ENCODE measurements at regions not wholly inside any gene's neighbourhood (a gene's known extent, or its start where the extent isn't known, plus 50 kb on each side); places are given as distances from the start of the nearest gene placed in this dataset.
"Not testable (repeated sequence)": the region's sequence is repeated elsewhere in the genome, so short reads cannot be mapped to it uniquely, and the experiment has no call there.

DNA sequence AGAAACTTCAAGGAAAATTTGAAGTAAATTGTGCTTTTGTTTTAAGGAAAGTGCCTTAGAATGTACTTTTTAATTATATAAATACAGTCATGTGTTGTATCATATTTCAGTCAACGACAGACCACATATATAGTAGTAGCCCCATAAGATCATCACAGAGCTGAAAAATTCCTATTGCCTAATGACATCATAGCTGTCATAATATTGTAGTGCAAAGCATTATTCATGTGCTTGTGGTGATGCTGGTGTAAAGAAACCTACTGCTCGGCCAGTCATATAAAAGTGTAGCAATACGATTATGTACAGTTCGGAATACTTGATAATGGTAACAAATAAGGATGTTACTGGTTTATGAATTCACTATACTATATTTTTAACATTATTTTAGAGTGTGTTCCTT lies 198.9 kb upstream of the SLC16A7 start:
- H3K4me1 ChIP-seq (ENCODE audit: insufficient read depth, low read length), result no peaks in the 10 kb centered on the region
- H3K4me3 ChIP-seq (ENCODE audit: low read length), result no peak overlapping the region
- H3K27ac ChIP-seq (ENCODE audit: low read depth in 1 of 2, low read length in 2 of 2), result no peak overlapping the region
- no peaks in the 10 kb centered on the region for H3K9me3 ChIP-seq (ENCODE audit: control insufficient read depth in 1 of 2, insufficient read depth in 1 of 2, low read length in 2 of 2)
- Mint-ChIP-seq H3K4me1 (ENCODE audit: low read depth) (no peaks in the 10 kb centered on the region), H3K36me3 (ENCODE audit: low read depth) (no peaks in the 10 kb centered on the region), H3K27me3 (no peaks in the 10 kb centered on the region), H3K4me3 (no peak overlapping the region), H3K27ac (no peak overlapping the region), H3K9me3 (no peaks in the 10 kb centered on the region)
- TF ChIP-seq, protein P1, sequence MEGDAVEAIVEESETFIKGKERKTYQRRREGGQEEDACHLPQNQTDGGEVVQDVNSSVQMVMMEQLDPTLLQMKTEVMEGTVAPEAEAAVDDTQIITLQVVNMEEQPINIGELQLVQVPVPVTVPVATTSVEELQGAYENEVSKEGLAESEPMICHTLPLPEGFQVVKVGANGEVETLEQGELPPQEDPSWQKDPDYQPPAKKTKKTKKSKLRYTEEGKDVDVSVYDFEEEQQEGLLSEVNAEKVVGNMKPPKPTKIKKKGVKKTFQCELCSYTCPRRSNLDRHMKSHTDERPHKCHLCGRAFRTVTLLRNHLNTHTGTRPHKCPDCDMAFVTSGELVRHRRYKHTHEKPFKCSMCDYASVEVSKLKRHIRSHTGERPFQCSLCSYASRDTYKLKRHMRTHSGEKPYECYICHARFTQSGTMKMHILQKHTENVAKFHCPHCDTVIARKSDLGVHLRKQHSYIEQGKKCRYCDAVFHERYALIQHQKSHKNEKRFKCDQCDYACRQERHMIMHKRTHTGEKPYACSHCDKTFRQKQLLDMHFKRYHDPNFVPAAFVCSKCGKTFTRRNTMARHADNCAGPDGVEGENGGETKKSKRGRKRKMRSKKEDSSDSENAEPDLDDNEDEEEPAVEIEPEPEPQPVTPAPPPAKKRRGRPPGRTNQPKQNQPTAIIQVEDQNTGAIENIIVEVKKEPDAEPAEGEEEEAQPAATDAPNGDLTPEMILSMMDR (IDR thresholded peaks at IDR 0.05), result no peak
- ATAC-seq (ENCODE audit: poor library complexity) (no peak), DNase-seq (no peak)
- ChIA-PET CTCF (no interaction called here), POLR2A (no interaction called here)
- H3K27me3 ChIP-seq (ENCODE audit: control insufficient read depth in 1 of 2, insufficient read depth in 2 of 2, low read length in 2 of 2), result no peaks in the 10 kb centered on the region
- no peaks in the 10 kb centered on the region for H3K36me3 ChIP-seq (ENCODE audit: insufficient read depth, low read length)
- intact Hi-C loops (cut with DNase I, micrococcal nuclease), result no loop called here

DNA sequence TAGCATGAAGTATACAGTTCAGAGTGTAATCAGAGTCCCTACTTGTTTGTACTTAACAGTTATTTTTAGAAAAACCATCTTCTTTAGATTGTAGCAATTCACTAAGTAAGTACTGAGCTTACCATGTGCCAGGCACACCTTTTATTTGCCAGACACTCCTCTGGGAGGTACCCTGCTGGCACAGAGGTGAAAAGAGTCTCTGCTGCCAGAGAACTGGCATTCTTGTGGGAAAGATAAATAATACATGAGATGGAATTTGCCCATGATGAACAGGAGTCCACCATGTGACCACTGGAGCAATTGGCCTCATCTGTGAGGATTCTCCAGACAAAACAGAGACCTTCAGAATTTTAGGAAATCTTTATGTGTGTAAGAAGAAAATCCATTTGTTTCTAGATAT lies 199.3 kb upstream of the SLC16A7 start:
- intact Hi-C loops (cut with DNase I, micrococcal nuclease), result no loop called here
- Histone ChIP-seq H3K4me1 (ENCODE audit: insufficient read depth, low read length) (no peaks in the 10 kb centered on the region), H3K4me3 (ENCODE audit: low read length) (no peak overlapping the region), H3K9me3 (ENCODE audit: control insufficient read depth in 1 of 2, insufficient read depth in 1 of 2, low read length in 2 of 2) (no peaks in the 10 kb centered on the region), H3K36me3 (ENCODE audit: insufficient read depth, low read length) (no peaks in the 10 kb centered on the region), H3K27me3 (ENCODE audit: control insufficient read depth in 1 of 2, insufficient read depth in 2 of 2, low read length in 2 of 2) (no peaks in the 10 kb centered on the region), H3K27ac (ENCODE audit: low read depth in 1 of 2, low read length in 2 of 2) (no peak overlapping the region)
- POLR2A ChIA-PET, result no interaction called here
- DNase-seq (no peak), ATAC-seq (ENCODE audit: poor library complexity) (no peak)
- Mint-ChIP-seq H3K27ac (no peak overlapping the region), H3K27me3 (no peaks in the 10 kb centered on the region), H3K36me3 (ENCODE audit: low read depth) (no peaks in the 10 kb centered on the region), H3K9me3 (no peaks in the 10 kb centered on the region), H3K4me1 (ENCODE audit: low read depth) (no peaks in the 10 kb centered on the region), H3K4me3 (no peak overlapping the region)
- TF ChIP-seq, protein P1 (IDR thresholded peaks at IDR 0.05), result no peak
- CTCF ChIA-PET, result no interaction called here

DNA sequence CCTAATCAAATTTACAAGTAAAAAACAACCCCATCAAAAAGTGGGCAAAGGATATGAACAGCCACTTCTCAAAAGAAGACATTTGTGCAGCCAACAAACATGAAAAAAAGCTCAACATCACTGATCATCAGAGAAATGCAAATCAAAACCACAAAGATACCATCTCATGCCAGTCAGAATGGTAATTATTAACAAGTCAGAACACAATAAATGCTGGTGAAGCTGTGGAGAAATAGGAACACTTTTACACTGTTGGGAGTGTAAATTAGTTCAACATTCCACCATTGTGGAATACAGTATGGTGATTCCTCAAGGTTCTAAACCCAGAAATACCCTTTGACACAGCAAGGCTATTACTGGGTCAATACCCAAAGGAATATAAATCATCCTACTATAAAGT lies 200.5 kb upstream of the SLC16A7 start:
- H3K9me3 Mint-ChIP-seq; H3K27ac ChIP-seq (ENCODE audit: low read depth in 1 of 2, low read length in 2 of 2); H3K36me3 Mint-ChIP-seq (ENCODE audit: low read depth); H3K4me3 Mint-ChIP-seq; H3K9me3 ChIP-seq (ENCODE audit: control insufficient read depth in 1 of 2, insufficient read depth in 1 of 2, low read length in 2 of 2); H3K36me3 ChIP-seq (ENCODE audit: insufficient read depth, low read length); H3K4me3 ChIP-seq (ENCODE audit: low read length); H3K4me1 Mint-ChIP-seq (ENCODE audit: low read depth); H3K27ac Mint-ChIP-seq; CTCF ChIA-PET; H3K27me3 ChIP-seq (ENCODE audit: control insufficient read depth in 1 of 2, insufficient read depth in 2 of 2, low read length in 2 of 2); DNase-seq; ATAC-seq (ENCODE audit: poor library complexity); intact Hi-C loops (cut with DNase I, micrococcal nuclease); POLR2A ChIA-PET; H3K4me1 ChIP-seq (ENCODE audit: insufficient read depth, low read length): not testable (repeated sequence)
- H3K27me3 Mint-ChIP-seq, result peaks cover 12% of the 10 kb centered on the region

DNA sequence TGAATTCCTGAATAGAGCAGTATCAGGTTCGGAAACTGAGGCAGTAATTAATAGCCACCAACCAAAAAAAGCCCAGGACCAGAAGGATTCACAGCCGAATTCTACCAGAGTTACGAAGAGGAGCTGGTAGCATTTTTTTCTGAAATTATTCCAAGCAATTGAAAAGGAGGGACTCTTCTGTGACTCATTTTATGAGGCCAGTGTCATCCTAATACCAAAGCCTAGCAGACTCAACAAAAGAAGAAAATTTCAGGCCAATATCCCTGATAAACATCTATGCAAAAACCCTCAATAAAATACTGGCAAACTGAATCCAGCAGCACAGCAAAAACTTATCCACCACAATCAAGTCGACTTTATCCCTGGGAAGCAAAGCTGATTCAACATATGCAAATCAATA lies 202.3 kb upstream of the SLC16A7 start:
- ChIA-PET POLR2A (no interaction called here), CTCF (interaction anchor here (1.2 kb wide), 1 partner anchor 10 kb away, joined by 3 read pairs; no protein-coding TSS in a partner anchor)
- H3K4me3 Mint-ChIP-seq, result no peak overlapping the region
- DNase-seq (no peak), ATAC-seq (ENCODE audit: poor library complexity) (no peak)
- Histone ChIP-seq H3K36me3 (ENCODE audit: insufficient read depth, low read length) (no peaks in the 10 kb centered on the region), H3K27me3 (ENCODE audit: control insufficient read depth in 1 of 2, insufficient read depth in 2 of 2, low read length in 2 of 2) (no peaks in the 10 kb centered on the region), H3K4me3 (ENCODE audit: low read length) (no peak overlapping the region), H3K9me3 (ENCODE audit: control insufficient read depth in 1 of 2, insufficient read depth in 1 of 2, low read length in 2 of 2) (peaks cover 0 to 8% of the 10 kb centered on the region in 2 experiments), H3K27ac (ENCODE audit: low read depth in 1 of 2, low read length in 2 of 2) (no peak overlapping the region), H3K4me1 (ENCODE audit: insufficient read depth, low read length) (no peaks in the 10 kb centered on the region)
- TF ChIP-seq, protein P1 (IDR thresholded peaks at IDR 0.05), result no peak
- H3K27ac Mint-ChIP-seq, result no peak overlapping the region
- peaks cover 12% of the 10 kb centered on the region for H3K27me3 Mint-ChIP-seq
- no peaks in the 10 kb centered on the region for H3K4me1 Mint-ChIP-seq (ENCODE audit: low read depth)
- intact Hi-C loops (cut with DNase I, micrococcal nuclease), result no loop called here
- H3K9me3 Mint-ChIP-seq, result no peaks in the 10 kb centered on the region
- H3K36me3 Mint-ChIP-seq (ENCODE audit: low read depth), result no peaks in the 10 kb centered on the region
